Uterus (tissue), 2 donors: ENCODE measurements at regions not wholly inside any gene's neighbourhood (a gene's known extent, or its start where the extent isn't known, plus 50 kb on each side); places are given as distances from the start of the nearest gene placed in this dataset.
"Not testable (repeated sequence)": the region's sequence is repeated elsewhere in the genome, so short reads cannot be mapped to it uniquely, and the experiment has no call there.

Experiments
- POLR2A ChIP-seq, 2 donors: fragments of 450-650 bp; IDR thresholded peaks; one replicate each; pipeline ENCODE4 v1.6.1; 2016; ENCODE audit warnings: antibody characterized with exemption in 2 of 2, mild to moderate bottlenecking in 1 of 2, moderate library complexity in 1 of 2
- TF ChIP-seq, protein P1 (sequence below), 4 experiments: fragments of 200-600 bp in 2 of 4; fragments of 450-650 bp in 2 of 4; sonication (generic) in 2 of 4; IDR thresholded peaks; one replicate each; pipeline ENCODE4 v1.5.1; 2016 to 2019; ENCODE audit warnings: antibody characterized with exemption in 4 of 4, mild to moderate bottlenecking in 2 of 4, moderate library complexity in 1 of 4

DNA sequence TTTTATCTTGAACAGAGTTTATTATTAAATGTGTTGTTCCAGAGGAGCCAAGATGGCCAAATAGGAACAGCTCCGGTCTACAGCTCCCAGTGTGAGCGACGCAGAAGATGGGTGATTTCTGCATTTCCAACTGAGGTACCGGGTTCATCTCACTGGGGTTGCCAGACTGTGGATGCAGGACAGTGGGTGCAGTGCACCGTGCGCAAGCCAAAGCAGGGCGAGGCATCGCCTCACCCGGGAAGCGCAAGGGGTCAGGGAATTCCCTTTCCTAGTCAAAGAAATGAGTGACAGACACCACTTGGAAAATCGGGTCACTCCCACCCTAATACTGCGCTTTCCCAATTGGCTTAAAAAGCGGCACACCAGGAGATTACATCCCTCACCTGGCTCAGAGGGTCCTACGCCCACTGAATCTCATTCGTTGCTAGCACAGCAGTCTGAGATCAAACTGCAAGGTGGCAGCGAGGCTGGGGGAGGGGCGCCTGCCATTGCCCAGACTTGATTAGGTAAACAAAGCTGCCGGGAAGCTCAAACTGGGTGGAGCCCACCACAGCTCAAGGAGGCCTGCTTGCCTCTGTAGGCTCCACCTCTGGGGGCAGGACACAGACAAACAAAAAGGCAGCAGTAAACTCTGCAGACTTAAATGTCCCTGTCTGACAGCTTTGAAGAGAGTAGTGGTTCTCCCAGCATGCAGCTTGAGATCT, 155.2 kb upstream of the KBTBD8 start:
- TF ChIP-seq, protein P1, sequence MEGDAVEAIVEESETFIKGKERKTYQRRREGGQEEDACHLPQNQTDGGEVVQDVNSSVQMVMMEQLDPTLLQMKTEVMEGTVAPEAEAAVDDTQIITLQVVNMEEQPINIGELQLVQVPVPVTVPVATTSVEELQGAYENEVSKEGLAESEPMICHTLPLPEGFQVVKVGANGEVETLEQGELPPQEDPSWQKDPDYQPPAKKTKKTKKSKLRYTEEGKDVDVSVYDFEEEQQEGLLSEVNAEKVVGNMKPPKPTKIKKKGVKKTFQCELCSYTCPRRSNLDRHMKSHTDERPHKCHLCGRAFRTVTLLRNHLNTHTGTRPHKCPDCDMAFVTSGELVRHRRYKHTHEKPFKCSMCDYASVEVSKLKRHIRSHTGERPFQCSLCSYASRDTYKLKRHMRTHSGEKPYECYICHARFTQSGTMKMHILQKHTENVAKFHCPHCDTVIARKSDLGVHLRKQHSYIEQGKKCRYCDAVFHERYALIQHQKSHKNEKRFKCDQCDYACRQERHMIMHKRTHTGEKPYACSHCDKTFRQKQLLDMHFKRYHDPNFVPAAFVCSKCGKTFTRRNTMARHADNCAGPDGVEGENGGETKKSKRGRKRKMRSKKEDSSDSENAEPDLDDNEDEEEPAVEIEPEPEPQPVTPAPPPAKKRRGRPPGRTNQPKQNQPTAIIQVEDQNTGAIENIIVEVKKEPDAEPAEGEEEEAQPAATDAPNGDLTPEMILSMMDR (IDR thresholded peaks at IDR 0.05), result not testable (repeated sequence)
- not testable (repeated sequence) for TF ChIP-seq POLR2A (IDR thresholded peaks at IDR 0.05)
